Stomach (tissue), 8 donors: ENCODE measurements at regions not wholly inside any gene's neighbourhood (a gene's known extent, or its start where the extent isn't known, plus 50 kb on each side); places are given as distances from the start of the nearest gene placed in this dataset.

Experiments used
- DNase-seq, 2 donors: peaks; one replicate each; pipeline versions ENCODE4 v3.0.0 to v3.0.0-alpha.2; 2013 to 2019
- H3K27ac ChIP-seq, 5 donors: fragments of 200-600 bp in 4 of 5; sonication (generic) in 4 of 5; one replicate each; pipeline ENCODE4 v1.5.1; 2013 to 2019; ENCODE audit warnings: mild to moderate bottlenecking in 1 of 5, moderate library complexity in 1 of 5
- H3K27me3 ChIP-seq, 3 donors: fragments of 200-600 bp; sonication (generic); one replicate each; pipeline ENCODE4 v1.5.1; 2017 to 2019; ENCODE audit warnings: mixed run types in 1 of 3
- H3K36me3 ChIP-seq, 4 donors: fragments of 200-600 bp; sonication (generic); 1 replicate in 3 of 4; 2 replicates in 1 of 4; pipeline ENCODE4 v1.5.1; 2016 to 2019
- H3K4me1 ChIP-seq, 4 donors: fragments of 200-600 bp; sonication (generic); one replicate each; pipeline ENCODE4 v1.5.1; 2016 to 2019
- H3K4me3 ChIP-seq, 4 donors: fragments of 200-600 bp; sonication (generic) in 3 of 4; one replicate each; pipeline ENCODE4 v1.5.1; 2016 to 2019; ENCODE audit warnings: mild to moderate bottlenecking in 1 of 4
- H3K9me3 ChIP-seq, 4 donors: fragments of 200-600 bp; sonication (generic); one replicate each; pipeline ENCODE4 v1.5.1; 2016 to 2019
- CTCF ChIP-seq, 7 experiments: fragments of 450-650 bp in 4 of 7; fragments of 200-600 bp in 3 of 7; sonication (generic) in 3 of 7; IDR thresholded peaks; one replicate each; pipeline ENCODE4 v1.5.1; 2016 to 2019; ENCODE audit warnings: antibody characterized with exemption in 7 of 7, control low read depth in 2 of 7, mild to moderate bottlenecking in 1 of 7
- EP300 ChIP-seq: sonication (generic); formaldehyde crosslinking; IDR thresholded peaks from one replicate; pipeline ENCODE4 v1.6.1; 2017; ENCODE audit warnings: antibody characterized with exemption
- POLR2A ChIP-seq, 4 donors: fragments of 450-650 bp; IDR thresholded peaks; one replicate each; pipeline ENCODE4 v1.6.1; 2016; ENCODE audit warnings: antibody characterized with exemption in 4 of 4, control low read depth in 2 of 4, mild to moderate bottlenecking in 1 of 4, moderate library complexity in 1 of 4
- POLR2AphosphoS5 ChIP-seq, 3 donors: sonication (generic); formaldehyde crosslinking; IDR thresholded peaks; one replicate each; pipeline ENCODE4 v1.6.1; 2016; ENCODE audit warnings: antibody characterized with exemption in 3 of 3
- WGBS, 5 donors: extraction: QIAGEN DNeasy Blood & Tissue Kit in 3 of 5; methylation state at CpG; one replicate each; pipeline versions ENCODE4 v1.1.5 to v1.1.7; 2013 to 2018; 5-methylcytosine and 5-hydroxymethylcytosine counted together
- intact Hi-C: fragments of 100-400 bp; cut with DNase I; formaldehyde crosslinking; loops from one replicate; pipeline ENCODE4 v1.15.1; 2023; ENCODE audit warnings: low total_unique reads
- donor health status: healthy with polysubstance abuse.
- donor health status: Bipolar disorder and iron deficiency.
- donor health status: healthy.

GRCh38 chr2:116117845-116118244 lies 1675.4 kb downstream of the DPP10 start:
- DNase-seq, result no peak
- 48 to 63% (median 55%) methylated on average over 1 of the region's 1 CpG for WGBS, 5 donors
- Histone ChIP-seq H3K27ac (no peak overlapping the region), H3K9me3 (peaks cover 0 to 17% (median 0%) of the 10 kb centered on the region in 4 donors), H3K27me3 (no peaks in the 10 kb centered on the region), H3K4me3 (no peak overlapping the region), H3K4me1 (no peaks in the 10 kb centered on the region), H3K36me3 (no peaks in the 10 kb centered on the region)
- TF ChIP-seq CTCF (IDR thresholded peaks at IDR 0.05) (no peak), POLR2AphosphoS5 (IDR thresholded peaks at IDR 0.05) (no peak), POLR2A (IDR thresholded peaks at IDR 0.05) (no peak), EP300 (no peak)
- intact Hi-C loops, result no loop called here

DNA sequence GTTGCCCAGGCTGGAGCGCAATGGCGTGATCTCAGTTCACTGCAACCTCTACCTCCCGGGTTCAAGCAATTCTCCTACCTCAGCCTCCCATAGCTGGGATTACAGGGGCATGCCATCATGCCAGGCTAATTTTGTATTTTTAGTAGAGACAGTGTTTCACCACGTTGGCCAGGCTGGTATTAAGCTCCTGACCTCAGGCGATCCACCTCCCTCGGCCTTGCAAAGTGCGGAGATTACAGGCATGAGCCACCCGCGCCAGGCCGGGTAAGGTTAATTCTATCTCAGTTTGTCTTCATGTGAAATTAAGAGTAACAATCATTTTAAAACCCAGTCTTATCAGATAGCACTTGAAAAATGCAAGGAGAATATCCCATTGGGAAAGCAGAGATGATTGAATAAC lies 1681.7 kb upstream of the DDX18 start:
- no peak for TF ChIP-seq POLR2AphosphoS5 (IDR thresholded peaks at IDR 0.05)
- no peak for TF ChIP-seq POLR2A (IDR thresholded peaks at IDR 0.05)
- 78 to 85% (median 80%) methylated on average over 10 of the region's 10 CpGs for WGBS, 5 donors

GRCh38 chr2:116133381-116133942 lies 1681.0 kb upstream of the DDX18 start:
- TF ChIP-seq POLR2AphosphoS5 (IDR thresholded peaks at IDR 0.05) (no peak), POLR2A (IDR thresholded peaks at IDR 0.05) (no peak), EP300 (no peak), CTCF (IDR thresholded peaks at IDR 0.05) (no peak)
- Histone ChIP-seq H3K27ac (no peak overlapping the region), H3K27me3 (no peaks in the 10 kb centered on the region), H3K36me3 (no peaks in the 10 kb centered on the region), H3K4me1 (no peaks in the 10 kb centered on the region), H3K4me3 (no peak overlapping the region), H3K9me3 (peaks cover 0 to 16% (median 3%) of the 10 kb centered on the region in 4 donors)
- DNase-seq, result no peak
- intact Hi-C loops, result no loop called here
- 69 to 83% (median 78%) methylated on average over 14 of the region's 14 CpGs for WGBS, 5 donors

More for the DNA sequence above, 1681.7 kb upstream of the DDX18 start:
- peaks cover 0 to 15% (median 3%) of the 10 kb centered on the region in 4 donors for H3K9me3 ChIP-seq
- no peaks in the 10 kb centered on the region for H3K4me1 ChIP-seq
- DNase-seq, result no peak
- intact Hi-C loops, result no loop called here
- no peaks in the 10 kb centered on the region for H3K27me3 ChIP-seq
- H3K27ac ChIP-seq, result no peak overlapping the region
- H3K36me3 ChIP-seq, result no peaks in the 10 kb centered on the region
- H3K4me3 ChIP-seq, result no peak overlapping the region

- no peaks in the 10 kb centered on the region for H3K27me3 ChIP-seq
- no peaks in the 10 kb centered on the region for H3K4me1 ChIP-seq
- no peak overlapping the region for H3K4me3 ChIP-seq
- no peaks in the 10 kb centered on the region for H3K36me3 ChIP-seq
- 66 to 77% (median 70%) methylated on average over 3 of the region's 3 CpGs for WGBS, 5 donors
- H3K9me3 ChIP-seq, result peaks cover 0 to 18% (median 9%) of the 10 kb centered on the region in 4 donors
- no peak for DNase-seq
- no peak overlapping the region for H3K27ac ChIP-seq
- TF ChIP-seq EP300 (no peak), POLR2AphosphoS5 (IDR thresholded peaks at IDR 0.05) (no peak), POLR2A (IDR thresholded peaks at IDR 0.05) (no peak), CTCF (IDR thresholded peaks at IDR 0.05) (no peak)
- intact Hi-C loops, result no loop called here
These were observed 1672.5 kb upstream of the DDX18 start for GRCh38 chr2:116141891-116142474.

DNA sequence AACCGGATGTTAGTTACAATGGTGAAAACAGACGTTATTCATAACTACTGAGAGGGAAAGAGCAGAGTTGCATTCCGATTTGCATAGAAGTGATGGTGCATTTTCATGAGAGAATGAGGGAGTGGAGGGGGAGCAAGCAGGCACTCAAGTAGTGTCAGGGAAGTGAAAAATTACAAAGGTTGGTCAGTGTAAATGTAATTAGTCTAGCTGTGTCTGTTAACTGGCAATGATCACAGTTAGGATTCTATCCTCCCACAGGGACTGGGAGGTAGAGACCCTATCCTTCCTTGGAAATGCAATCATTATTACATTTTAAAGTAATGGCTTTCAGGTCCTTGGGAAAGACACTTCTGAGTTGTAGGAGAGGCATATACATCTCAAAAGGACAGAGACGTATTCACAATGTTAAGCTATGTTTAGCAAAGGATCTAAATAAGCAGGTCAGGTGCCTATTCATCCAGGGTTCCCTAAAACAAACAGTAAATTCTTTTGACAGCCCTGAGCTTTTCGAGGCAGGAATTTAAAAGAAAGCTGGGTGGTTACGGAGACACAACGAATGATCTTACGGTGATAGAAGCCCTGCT lies 1671.8 kb upstream of the DDX18 start:
- no peak for DNase-seq
- Histone ChIP-seq H3K9me3 (peaks cover 0 to 12% (median 6%) of the 10 kb centered on the region in 4 donors), H3K4me3 (no peak overlapping the region), H3K27me3 (no peaks in the 10 kb centered on the region), H3K4me1 (no peaks in the 10 kb centered on the region), H3K36me3 (no peaks in the 10 kb centered on the region), H3K27ac (no peak overlapping the region)
- intact Hi-C loops, result no loop called here
- TF ChIP-seq CTCF (IDR thresholded peaks at IDR 0.05) (no peak), EP300 (no peak), POLR2AphosphoS5 (IDR thresholded peaks at IDR 0.05) (no peak), POLR2A (IDR thresholded peaks at IDR 0.05) (no peak)
- WGBS, 5 donors, result 27 to 41% (median 37%) methylated on average over 8 of the region's 8 CpGs
